Astrocyte (in vitro differentiated cells and primary cell): ENCODE measurements at regions not wholly inside any gene's neighbourhood (a gene's known extent, or its start where the extent isn't known, plus 50 kb on each side); places are given as distances from the start of the nearest gene placed in this dataset.

ENCODE experiments used
- EZH2 ChIP-seq: IDR thresholded peaks from 2 replicates; pipeline ENCODE4 v1.6.1; 2012; ENCODE audit warnings: mild to moderate bottlenecking, low read length, inconsistent platforms; ENCODE audit not compliant: insufficient read depth
- TF ChIP-seq, protein P1 (sequence below): IDR thresholded peaks from 2 replicates; pipeline ENCODE4 v1.5.1; 2011; ENCODE audit warnings: low read depth, mild to moderate bottlenecking, inconsistent platforms, low read length, moderate library complexity; ENCODE audit not compliant: insufficient read depth

- TF ChIP-seq, protein P1, sequence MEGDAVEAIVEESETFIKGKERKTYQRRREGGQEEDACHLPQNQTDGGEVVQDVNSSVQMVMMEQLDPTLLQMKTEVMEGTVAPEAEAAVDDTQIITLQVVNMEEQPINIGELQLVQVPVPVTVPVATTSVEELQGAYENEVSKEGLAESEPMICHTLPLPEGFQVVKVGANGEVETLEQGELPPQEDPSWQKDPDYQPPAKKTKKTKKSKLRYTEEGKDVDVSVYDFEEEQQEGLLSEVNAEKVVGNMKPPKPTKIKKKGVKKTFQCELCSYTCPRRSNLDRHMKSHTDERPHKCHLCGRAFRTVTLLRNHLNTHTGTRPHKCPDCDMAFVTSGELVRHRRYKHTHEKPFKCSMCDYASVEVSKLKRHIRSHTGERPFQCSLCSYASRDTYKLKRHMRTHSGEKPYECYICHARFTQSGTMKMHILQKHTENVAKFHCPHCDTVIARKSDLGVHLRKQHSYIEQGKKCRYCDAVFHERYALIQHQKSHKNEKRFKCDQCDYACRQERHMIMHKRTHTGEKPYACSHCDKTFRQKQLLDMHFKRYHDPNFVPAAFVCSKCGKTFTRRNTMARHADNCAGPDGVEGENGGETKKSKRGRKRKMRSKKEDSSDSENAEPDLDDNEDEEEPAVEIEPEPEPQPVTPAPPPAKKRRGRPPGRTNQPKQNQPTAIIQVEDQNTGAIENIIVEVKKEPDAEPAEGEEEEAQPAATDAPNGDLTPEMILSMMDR: no peak
- no peak for TF ChIP-seq EZH2
Measured at GRCh38 chr3:4904811-4905695, 74.2 kb upstream of the BHLHE40 start.
